ENCODE measurements at regions not wholly inside any gene's neighbourhood (a gene's known extent, or its start where the extent isn't known, plus 50 kb on each side); places are given as distances from the start of the nearest gene placed in this dataset.
"Not testable (repeated sequence)": the region's sequence is repeated elsewhere in the genome, so short reads cannot be mapped to it uniquely, and the experiment has no call there.

DNA sequence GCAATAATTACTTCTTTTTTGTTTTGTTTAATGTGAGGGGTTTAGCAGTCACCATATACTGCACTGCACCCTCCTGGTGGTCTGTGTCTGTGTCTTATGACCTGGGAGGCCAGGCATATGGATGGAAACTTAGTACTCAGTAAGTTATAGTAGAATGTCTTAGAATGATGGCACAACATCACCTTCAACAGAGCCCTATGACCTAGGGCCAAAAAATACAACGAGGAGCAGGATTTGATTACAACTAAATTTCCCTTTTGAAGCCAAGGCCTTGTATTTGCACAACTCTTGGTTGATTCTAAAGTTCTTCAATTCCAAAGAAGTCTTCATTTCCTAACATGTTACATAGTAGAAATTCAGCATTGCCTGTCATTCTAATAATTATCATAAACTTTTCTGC lies 422.1 kb upstream of the PIK3R1 start:
- POLR2A ChIA-PET = no interaction called here
- no peaks in the 10 kb centered on the region for H3K36me3 Mint-ChIP-seq
- CTCF ChIA-PET = no interaction called here

DNA sequence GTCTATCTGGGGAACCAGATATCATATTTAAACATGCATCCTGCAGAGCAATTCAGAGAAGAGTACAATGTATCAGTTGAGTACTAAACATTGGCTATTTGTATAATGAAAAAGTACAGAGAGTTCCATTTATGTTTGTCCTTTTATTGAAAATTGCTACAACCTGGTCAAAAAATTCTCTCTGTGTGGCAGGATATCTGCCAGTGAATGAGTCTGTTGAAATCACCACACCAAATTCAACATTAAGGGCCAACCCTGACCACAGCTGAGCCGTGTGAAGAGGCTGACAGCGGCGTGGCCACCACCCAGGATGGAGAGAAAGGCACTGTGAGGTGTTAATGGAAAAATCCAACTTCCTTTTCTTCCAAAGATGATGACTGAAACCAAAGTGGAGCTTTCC lies 422.7 kb upstream of the PIK3R1 start:
- Mint-ChIP-seq H3K27me3 (peaks cover 0 to 1% of the 10 kb centered on the region in 2 donors), H3K4me1 (no peaks in the 10 kb centered on the region), H3K4me3 (no peak overlapping the region), H3K27ac (no peak overlapping the region), H3K36me3 (no peaks in the 10 kb centered on the region), H3K9me3 (no peaks in the 10 kb centered on the region)
- ChIA-PET CTCF (no interaction called here), POLR2A (interaction anchor here (0.5 kb wide), 1 partner anchor 15 kb away, joined by 3 read pairs; no protein-coding TSS in a partner anchor)
- H3K9me3 ChIP-seq (ENCODE audit: low read length) = no peaks in the 10 kb centered on the region
- H3K27ac ChIP-seq (ENCODE audit: low read depth, low read length) = no peak overlapping the region
- no peaks in the 10 kb centered on the region for H3K36me3 ChIP-seq (ENCODE audit: insufficient read depth, low read length)
- DNase-seq = no peak
- H3K4me1 ChIP-seq (ENCODE audit: insufficient read depth, low read length) = no peaks in the 10 kb centered on the region
- H3K27me3 ChIP-seq (ENCODE audit: insufficient read depth, low read length, poor library complexity, severe bottlenecking) = no peaks in the 10 kb centered on the region
- no peak overlapping the region for H3K4me3 ChIP-seq (ENCODE audit: low read length)

More for the DNA sequence above, 422.1 kb upstream of the PIK3R1 start:
- no peak overlapping the region for H3K27ac Mint-ChIP-seq
- Histone ChIP-seq H3K36me3 (ENCODE audit: insufficient read depth, low read length) (no peaks in the 10 kb centered on the region), H3K4me1 (ENCODE audit: insufficient read depth, low read length) (no peaks in the 10 kb centered on the region), H3K9me3 (ENCODE audit: low read length) (no peaks in the 10 kb centered on the region), H3K27me3 (ENCODE audit: insufficient read depth, low read length, poor library complexity, severe bottlenecking) (no peaks in the 10 kb centered on the region), H3K27ac (ENCODE audit: low read depth, low read length) (no peak overlapping the region), H3K4me3 (ENCODE audit: low read length) (no peak overlapping the region)
- H3K9me3 Mint-ChIP-seq = peaks cover 0 to 1% (median 0%) of the 10 kb centered on the region in 5 donors
- no peak for DNase-seq
- H3K4me3 Mint-ChIP-seq = no peak overlapping the region
- H3K4me1 Mint-ChIP-seq = no peaks in the 10 kb centered on the region
- peaks cover 0 to 1% of the 10 kb centered on the region in 2 donors for H3K27me3 Mint-ChIP-seq

DNA sequence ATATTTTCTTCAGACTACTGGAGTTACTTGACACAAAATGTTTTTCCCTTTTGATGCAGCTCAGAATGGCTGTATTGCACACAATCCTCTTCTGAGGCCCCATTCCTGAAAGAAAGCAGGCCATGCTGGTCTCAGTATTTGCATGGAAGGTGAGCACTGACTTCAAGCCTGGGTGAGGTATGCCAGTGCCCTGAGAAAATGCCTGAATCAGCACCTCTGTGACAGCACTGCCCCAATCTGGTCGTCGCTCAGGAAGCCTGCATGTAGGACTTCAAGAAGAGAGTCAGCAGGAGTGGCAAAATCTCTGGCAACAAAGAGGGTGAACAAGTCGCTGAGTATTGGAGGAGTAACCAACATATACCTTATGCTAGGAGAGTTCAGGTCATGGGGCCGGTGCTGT lies 425.2 kb upstream of the PIK3R1 start:
- ChIA-PET POLR2A (no interaction called here), CTCF (no interaction called here)
- H3K27me3 Mint-ChIP-seq = no peaks in the 10 kb centered on the region
- H3K27me3 ChIP-seq (ENCODE audit: insufficient read depth, low read length, poor library complexity, severe bottlenecking) = no peaks in the 10 kb centered on the region
- no peak overlapping the region for H3K27ac ChIP-seq (ENCODE audit: low read depth, low read length)
- no peak overlapping the region for H3K4me3 Mint-ChIP-seq
- H3K4me3 ChIP-seq (ENCODE audit: low read length) = no peak overlapping the region
- no peaks in the 10 kb centered on the region for H3K4me1 ChIP-seq (ENCODE audit: insufficient read depth, low read length)
- no peaks in the 10 kb centered on the region for H3K36me3 ChIP-seq (ENCODE audit: insufficient read depth, low read length)
- H3K9me3 ChIP-seq (ENCODE audit: low read length) = no peaks in the 10 kb centered on the region
- H3K36me3 Mint-ChIP-seq = no peaks in the 10 kb centered on the region
- no peaks in the 10 kb centered on the region for H3K9me3 Mint-ChIP-seq
- no peak for DNase-seq
- no peak overlapping the region for H3K27ac Mint-ChIP-seq
- H3K4me1 Mint-ChIP-seq = no peaks in the 10 kb centered on the region

DNA sequence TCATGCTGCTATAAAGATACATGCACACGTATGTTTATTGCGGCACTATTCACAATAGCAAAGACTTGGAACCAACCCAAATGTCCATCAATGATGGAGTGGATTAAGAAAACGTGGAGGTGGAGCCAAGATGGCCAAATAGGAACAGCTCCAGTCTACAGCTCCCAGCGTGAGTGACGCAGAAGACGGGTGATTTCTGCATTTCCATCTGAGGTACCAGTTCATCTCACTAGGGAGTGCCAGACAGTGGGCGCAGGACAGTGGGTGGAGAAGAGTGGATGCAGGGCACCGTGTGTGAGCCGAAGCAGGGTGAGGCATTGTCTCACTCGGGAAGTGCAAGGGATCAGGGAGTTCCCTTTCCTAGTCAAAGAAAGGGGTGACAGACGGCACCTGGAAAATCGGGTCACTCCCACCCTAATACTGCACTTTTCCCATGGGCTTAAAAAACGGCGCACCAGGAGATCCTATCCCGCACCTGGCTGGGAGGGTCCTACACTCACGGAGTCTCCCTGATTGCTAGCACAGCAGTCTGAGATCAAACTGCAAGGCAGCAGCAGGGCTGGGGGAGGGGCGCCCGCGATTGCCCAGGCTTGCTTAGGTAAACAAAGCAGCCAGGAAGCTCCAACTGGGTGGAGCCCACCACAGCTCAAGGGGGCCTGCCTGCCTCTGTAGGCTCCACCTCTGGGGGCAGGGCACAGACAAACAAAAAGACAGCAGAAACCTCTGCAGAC lies 435.5 kb upstream of the PIK3R1 start:
- H3K27ac Mint-ChIP-seq; H3K4me1 Mint-ChIP-seq; H3K4me1 ChIP-seq (ENCODE audit: insufficient read depth, low read length); H3K4me3 ChIP-seq (ENCODE audit: low read length); H3K9me3 Mint-ChIP-seq; H3K27me3 ChIP-seq (ENCODE audit: insufficient read depth, low read length, poor library complexity, severe bottlenecking); POLR2A ChIA-PET; H3K27ac ChIP-seq (ENCODE audit: low read depth, low read length); H3K9me3 ChIP-seq (ENCODE audit: low read length); CTCF ChIA-PET; H3K4me3 Mint-ChIP-seq; DNase-seq; H3K36me3 ChIP-seq (ENCODE audit: insufficient read depth, low read length); H3K36me3 Mint-ChIP-seq: not testable (repeated sequence)
- peaks cover 3 to 24% of the 10 kb centered on the region in 2 donors for H3K27me3 Mint-ChIP-seq

DNA sequence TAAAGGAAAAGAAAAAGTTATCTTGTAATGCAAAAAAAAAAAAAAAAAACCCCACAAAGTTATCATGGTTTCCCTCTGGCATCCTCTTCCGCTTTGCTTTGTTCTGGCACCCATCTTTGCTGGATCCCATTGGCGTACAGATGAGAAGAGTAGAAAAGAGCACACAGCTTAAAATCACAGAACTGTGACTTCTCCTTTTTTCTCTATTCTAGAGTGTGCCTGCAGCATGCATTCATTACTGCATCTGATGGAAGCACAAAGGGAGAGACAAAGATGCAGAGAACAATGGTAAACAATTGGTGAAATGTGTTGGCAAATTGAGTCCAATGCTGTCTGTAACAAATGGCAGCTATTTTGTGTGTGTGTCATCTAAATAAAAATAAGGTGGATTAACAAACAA lies 440.8 kb upstream of the PIK3R1 start:
- Mint-ChIP-seq H3K27ac (no peak overlapping the region), H3K9me3 (no peaks in the 10 kb centered on the region), H3K4me3 (no peak overlapping the region), H3K36me3 (no peaks in the 10 kb centered on the region), H3K27me3 (peaks cover 3 to 30% of the 10 kb centered on the region in 2 donors), H3K4me1 (no peaks in the 10 kb centered on the region)
- H3K27ac ChIP-seq (ENCODE audit: low read depth, low read length) = no peak overlapping the region
- H3K4me1 ChIP-seq (ENCODE audit: insufficient read depth, low read length) = no peaks in the 10 kb centered on the region
- CTCF ChIA-PET = interaction anchor here (0.7 kb wide), 1 partner anchor 23 kb away, joined by 3 read pairs; no protein-coding TSS in a partner anchor
- DNase-seq = no peak
- POLR2A ChIA-PET = interaction anchor here (0.7 kb wide), 1 partner anchor 787 kb away, joined by 6 read pairs; no protein-coding TSS in a partner anchor
- H3K9me3 ChIP-seq (ENCODE audit: low read length) = no peaks in the 10 kb centered on the region
- H3K36me3 ChIP-seq (ENCODE audit: insufficient read depth, low read length) = no peaks in the 10 kb centered on the region
- H3K27me3 ChIP-seq (ENCODE audit: insufficient read depth, low read length, poor library complexity, severe bottlenecking) = no peaks in the 10 kb centered on the region
- no peak overlapping the region for H3K4me3 ChIP-seq (ENCODE audit: low read length)

DNA sequence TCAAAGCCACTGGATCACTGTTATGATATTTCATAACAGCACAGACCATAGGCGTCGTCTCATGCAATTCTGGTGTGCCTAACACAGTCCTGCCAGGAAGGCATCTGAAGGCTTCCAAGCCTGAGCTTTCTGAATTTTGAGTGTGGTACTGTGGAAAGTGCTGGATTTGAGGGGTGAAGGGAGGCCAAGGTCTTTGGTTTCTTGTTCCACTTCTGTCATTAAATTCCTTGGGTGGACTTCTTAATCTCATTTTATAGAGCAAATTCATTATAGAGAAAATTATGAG lies 441.3 kb upstream of the PIK3R1 start:
- no peaks in the 10 kb centered on the region for H3K9me3 ChIP-seq (ENCODE audit: low read length)
- no peak overlapping the region for H3K4me3 ChIP-seq (ENCODE audit: low read length)
- H3K4me1 ChIP-seq (ENCODE audit: insufficient read depth, low read length) = no peaks in the 10 kb centered on the region
- no peaks in the 10 kb centered on the region for H3K36me3 ChIP-seq (ENCODE audit: insufficient read depth, low read length)
- Mint-ChIP-seq H3K27me3 (peaks cover 3 to 34% of the 10 kb centered on the region in 2 donors), H3K4me1 (no peaks in the 10 kb centered on the region), H3K4me3 (no peak overlapping the region), H3K36me3 (peaks cover 0 to 1% (median 0%) of the 10 kb centered on the region in 3 donors), H3K9me3 (peaks cover 0 to 2% (median 0%) of the 10 kb centered on the region in 5 donors), H3K27ac (no peak overlapping the region)
- no peaks in the 10 kb centered on the region for H3K27me3 ChIP-seq (ENCODE audit: insufficient read depth, low read length, poor library complexity, severe bottlenecking)
- CTCF ChIA-PET = no interaction called here
- POLR2A ChIA-PET = no interaction called here
- no peak overlapping the region for H3K27ac ChIP-seq (ENCODE audit: low read depth, low read length)
- DNase-seq = no peak

DNA sequence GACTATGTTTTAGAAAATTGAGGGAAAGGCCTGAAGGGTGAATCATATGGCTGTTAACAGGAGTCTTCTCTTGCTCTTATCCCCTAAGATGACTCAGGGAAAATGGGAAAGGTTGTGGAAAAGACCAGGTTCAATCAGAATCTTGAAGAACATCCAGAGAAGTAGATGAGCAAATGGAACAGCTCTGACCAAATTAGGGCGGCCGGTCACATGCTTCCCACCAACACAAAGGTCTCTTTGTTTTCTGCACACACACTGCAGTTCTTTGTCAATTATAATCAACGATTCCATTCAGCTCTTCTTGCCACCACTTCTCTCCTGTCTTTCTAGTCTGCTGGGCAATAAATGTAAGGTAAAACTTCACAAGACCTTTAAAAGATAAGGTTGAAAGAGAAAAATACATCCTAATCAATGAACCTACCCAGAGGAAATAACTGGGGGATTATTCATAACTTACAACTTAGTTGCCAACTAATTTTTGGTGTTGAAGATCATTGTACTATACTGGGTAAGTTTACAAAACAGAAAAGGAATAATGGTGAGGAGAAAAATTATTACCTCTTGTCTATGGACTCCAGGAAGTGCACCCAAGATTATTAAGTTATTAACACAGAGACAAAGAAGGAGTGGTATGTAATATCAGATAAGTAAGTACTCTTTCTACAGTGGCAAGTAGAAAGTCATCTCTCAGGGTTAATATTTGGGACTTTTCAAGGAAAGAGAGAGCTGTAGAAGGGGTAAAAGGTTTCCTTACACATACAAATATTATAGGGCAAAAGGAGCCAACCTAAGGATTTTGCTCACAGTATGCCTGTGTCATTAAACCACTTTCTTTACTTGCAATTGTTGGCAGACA lies 441.9 kb upstream of the PIK3R1 start:
- no peak for DNase-seq
- Histone ChIP-seq H3K9me3 (ENCODE audit: low read length) (no peaks in the 10 kb centered on the region), H3K27ac (ENCODE audit: low read depth, low read length) (no peak overlapping the region), H3K4me3 (ENCODE audit: low read length) (no peak overlapping the region), H3K36me3 (ENCODE audit: insufficient read depth, low read length) (no peaks in the 10 kb centered on the region), H3K27me3 (ENCODE audit: insufficient read depth, low read length, poor library complexity, severe bottlenecking) (no peaks in the 10 kb centered on the region), H3K4me1 (ENCODE audit: insufficient read depth, low read length) (no peaks in the 10 kb centered on the region)
- ChIA-PET CTCF (no interaction called here), POLR2A (no interaction called here)
- Mint-ChIP-seq H3K9me3 (peaks cover 0 to 2% (median 0%) of the 10 kb centered on the region in 5 donors), H3K4me1 (no peaks in the 10 kb centered on the region), H3K36me3 (peaks cover 0 to 1% (median 0%) of the 10 kb centered on the region in 3 donors), H3K27me3 (peaks cover 3 to 34% of the 10 kb centered on the region in 2 donors), H3K4me3 (no peak overlapping the region), H3K27ac (no peak overlapping the region)

DNA sequence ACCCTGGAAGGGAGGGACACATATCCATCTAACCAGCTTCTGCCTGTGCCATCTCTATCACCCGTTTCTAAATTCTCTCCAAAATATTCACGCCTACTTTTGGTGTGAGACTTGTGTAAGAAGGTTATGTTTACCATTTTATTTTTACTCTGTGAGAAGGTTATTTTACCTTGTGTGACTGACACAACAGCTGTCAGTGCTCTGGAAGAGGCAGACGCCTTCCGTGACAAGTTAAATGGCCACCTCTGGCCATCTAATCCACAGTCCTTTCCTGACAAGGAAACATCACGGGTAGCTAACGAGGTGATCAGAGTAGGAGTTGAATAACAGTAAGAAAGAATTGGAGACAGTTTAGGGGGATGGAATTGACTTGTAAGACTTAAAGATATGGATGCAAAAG lies 443.8 kb upstream of the PIK3R1 start:
- Mint-ChIP-seq H3K36me3 (peaks cover 0 to 1% (median 0%) of the 10 kb centered on the region in 3 donors), H3K27me3 (peaks cover 2 to 18% of the 10 kb centered on the region in 2 donors), H3K27ac (peak overlapping the region in 1 of 8 donors; percentile 39), H3K4me1 (no peaks in the 10 kb centered on the region), H3K9me3 (peaks cover 0 to 2% (median 0%) of the 10 kb centered on the region in 5 donors), H3K4me3 (no peak overlapping the region)
- Histone ChIP-seq H3K9me3 (ENCODE audit: low read length) (no peaks in the 10 kb centered on the region), H3K27me3 (ENCODE audit: insufficient read depth, low read length, poor library complexity, severe bottlenecking) (no peaks in the 10 kb centered on the region), H3K36me3 (ENCODE audit: insufficient read depth, low read length) (no peaks in the 10 kb centered on the region), H3K27ac (ENCODE audit: low read depth, low read length) (no peak overlapping the region), H3K4me3 (ENCODE audit: low read length) (no peak overlapping the region), H3K4me1 (ENCODE audit: insufficient read depth, low read length) (no peaks in the 10 kb centered on the region)
- ChIA-PET POLR2A (no interaction called here), CTCF (no interaction called here)
- DNase-seq = no peak

All from CD8-positive, alpha-beta memory T cell (primary cell).